ENCODE measurements at regions not wholly inside any gene's neighbourhood (a gene's known extent, or its start where the extent isn't known, plus 50 kb on each side); places are given as distances from the start of the nearest gene placed in this dataset.
"Not testable (repeated sequence)": the region's sequence is repeated elsewhere in the genome, so short reads cannot be mapped to it uniquely, and the experiment has no call there.

DNA sequence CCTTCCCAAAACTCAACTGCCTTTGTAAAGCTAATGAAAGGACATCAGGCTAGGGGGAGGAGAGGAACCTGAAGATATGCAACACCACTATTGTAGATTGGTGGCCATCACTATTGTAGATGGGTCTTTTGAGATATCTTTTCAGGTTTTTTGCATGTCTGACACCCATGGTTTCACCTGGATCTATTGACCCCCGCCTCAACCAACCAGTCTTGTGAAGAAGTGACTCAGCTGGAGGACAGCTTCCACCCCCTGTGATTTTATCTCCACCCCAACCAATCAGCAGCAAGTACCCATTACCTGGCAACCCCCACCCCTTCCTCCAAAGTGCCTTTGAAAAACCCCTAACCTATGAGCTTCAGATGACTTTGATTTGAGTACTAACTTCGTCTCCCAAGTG lies 382.6 kb upstream of the GOT2 start:
- no peak for DNase-seq

DNA sequence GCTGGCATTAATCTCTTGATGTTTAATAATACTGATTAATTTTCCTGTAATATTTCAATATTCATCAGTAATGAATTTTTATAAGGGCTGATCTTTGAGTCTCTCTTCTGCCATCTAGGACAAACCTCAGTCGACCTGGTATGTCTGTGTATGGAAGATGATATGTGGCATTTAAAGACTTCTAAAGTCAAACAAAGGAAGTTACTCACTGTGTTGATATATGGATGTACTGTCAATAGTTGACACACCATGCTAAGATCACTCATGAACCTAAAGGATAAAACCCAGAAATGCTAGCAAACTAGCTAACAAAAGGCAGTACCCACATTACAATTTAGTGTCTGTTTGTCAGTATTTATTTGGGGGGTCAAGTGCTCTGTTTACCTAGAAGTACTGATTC lies 380.7 kb upstream of the GOT2 start:
- DNase-seq: no peak

DNA sequence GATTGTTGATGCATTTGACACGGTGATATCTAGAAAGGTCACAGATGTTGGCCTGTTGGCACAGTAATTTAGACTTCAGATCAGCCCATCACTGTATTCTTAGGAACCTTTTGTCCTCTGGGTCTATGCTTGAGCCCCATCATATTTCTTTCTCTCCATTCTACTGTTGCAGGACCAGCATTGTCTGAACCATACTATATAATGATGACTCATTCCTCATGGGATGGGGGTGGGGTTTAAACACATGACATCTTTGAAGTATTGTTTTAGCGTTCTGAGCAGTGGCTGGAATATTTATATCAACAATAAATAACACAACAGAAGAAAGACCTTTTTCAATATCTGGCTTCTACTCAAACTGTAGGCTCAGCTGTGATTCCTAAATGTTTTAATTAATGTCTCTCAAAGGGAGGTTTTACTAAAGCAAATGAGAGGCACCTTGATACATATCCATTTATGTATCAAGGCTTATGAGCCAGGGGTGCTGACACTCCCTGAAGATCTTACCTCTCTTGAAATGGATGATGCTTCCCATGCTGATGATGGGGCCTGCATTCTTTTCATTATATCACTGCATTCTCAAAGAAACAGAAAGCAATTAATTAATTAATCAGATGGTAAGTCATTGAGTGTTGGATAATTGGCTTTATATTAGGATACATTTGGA lies 379.0 kb upstream of the GOT2 start:
- DNase-seq: no peak

DNA sequence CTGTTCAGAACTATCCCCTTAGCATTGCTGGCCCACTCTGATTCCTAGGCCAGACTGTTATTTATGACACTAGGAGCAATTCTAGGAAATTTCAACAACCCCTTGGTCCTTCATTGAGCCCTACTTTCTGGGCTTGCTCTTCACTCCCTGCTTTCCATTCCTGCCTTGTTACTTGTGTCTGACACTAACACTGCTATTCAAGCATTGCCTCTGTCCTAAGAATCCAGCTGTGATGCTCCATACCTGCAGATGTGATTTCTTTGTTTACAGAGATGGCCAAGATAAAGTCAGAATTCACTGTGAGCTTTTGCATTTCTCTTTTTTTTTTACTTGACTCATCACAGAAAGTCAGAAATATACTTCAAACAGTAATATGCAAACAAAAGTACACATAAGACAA lies 377.2 kb upstream of the GOT2 start:
- no peak for DNase-seq

DNA sequence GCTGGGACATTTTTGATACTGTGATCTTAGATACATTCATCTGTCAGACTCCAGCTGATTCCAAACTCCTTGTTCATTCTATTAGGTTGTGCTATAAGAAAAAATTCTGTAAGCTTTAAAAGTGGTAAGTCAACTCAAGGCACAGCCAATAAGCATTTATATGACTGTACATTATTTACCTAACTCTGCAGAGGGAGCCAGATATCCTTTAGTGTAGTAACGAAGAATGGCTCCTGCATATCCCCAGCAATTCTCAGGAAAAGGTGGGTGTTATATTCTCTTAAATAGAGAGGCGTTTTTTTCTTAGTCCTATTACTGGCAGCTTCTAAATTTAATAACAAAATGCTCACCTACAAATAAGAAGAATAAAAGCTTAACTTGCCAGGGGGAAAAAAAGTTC lies 374.3 kb upstream of the GOT2 start:
- no peak for DNase-seq

DNA sequence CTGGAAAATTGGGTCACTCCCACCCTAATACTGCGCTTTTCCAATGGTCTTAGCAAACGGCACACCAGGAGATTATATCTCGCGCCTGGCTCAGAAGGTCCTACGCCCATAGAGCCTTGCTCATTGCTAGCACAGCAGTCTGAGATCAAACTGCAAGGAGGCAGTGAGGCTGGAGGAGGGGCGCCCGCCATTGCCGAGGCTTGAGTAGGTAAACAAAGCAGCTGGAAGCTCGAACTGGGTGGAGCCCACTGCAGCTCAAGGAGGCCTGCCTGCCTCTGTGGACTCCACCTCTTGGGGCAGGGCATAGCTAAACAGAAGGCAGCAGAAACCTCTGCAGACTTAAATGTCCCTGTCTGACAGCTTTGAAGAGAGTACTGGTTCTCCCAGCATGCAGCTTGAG lies 362.6 kb upstream of the GOT2 start:
- not testable (repeated sequence) for DNase-seq

DNA sequence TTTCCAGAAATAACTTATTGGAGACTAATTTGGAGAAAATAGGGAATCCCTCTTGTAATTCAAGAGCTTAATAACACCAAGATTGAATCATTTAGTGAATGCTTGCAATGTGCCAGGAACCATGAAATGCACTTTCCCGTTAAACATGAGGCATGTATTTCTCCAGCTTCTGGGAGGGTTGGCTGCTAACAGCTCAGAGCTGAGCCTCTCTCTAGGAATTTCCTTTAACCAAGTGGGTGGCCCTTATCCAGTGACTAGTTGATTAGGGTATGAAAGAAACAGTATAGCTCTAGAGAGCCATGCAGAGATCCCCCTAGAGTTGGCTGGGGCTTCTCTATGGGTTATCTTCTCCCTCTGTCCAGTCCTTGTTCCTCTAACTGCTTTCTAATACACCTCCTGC lies 356.4 kb upstream of the GOT2 start:
- DNase-seq: no peak

DNA sequence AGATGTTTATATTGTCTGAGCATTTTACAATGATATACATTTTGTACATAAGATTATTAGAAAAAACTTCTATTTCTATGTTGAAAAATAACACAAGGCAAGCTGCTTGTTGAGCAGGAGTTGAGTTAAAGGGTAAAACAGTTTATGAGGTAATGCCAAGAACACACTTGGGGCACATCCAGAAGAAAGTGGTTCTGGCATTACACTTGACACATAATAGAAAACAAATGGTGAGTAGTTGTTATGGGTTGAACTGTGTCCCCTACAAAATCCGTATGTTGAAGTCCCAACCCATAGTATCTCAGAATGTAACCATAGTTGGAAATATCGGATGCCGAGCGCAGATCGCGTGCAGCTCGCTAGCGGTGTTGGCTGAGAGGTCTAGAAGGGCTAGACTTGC lies 354.3 kb upstream of the GOT2 start:
- no peak for DNase-seq

DNA sequence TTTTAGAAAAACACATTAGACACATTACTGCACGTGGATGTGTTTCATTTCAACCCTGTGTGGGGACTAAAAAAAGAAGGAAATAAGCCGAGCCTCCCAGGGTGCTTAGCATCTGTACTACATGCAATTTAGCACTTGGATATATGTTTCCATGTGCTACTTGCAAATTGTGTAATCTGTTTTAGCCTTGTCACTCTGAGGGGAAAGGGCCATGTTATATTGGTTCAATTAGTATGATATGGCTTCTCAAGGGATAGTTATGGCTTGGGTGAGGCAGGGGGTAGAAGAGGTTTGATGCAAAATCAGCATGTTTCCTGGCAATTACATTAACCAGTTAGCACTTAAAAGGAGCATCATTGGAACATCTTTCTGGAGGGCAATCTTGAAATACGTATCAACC lies 353.5 kb upstream of the GOT2 start:
- no peak for DNase-seq

DNA sequence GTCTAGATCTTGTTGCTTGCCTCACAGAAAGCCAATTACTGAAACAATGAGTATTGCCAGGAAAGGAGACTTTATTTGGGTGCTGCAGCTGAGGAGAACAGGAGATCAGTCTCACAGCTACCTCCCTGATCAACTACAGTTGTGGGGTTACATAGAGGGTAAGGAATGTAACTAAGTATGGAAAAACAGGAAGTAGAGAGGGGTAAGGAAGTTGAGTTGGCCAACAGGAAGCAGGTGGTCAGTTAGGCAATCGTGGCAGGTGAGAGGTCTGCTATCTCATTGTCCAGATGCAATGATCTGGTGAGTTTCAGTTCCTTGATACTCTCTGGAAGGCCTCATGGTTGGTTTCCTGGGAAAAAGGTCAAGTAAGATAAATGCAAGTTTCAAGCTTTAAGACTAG lies 333.1 kb upstream of the GOT2 start:
- no peak for DNase-seq

DNA sequence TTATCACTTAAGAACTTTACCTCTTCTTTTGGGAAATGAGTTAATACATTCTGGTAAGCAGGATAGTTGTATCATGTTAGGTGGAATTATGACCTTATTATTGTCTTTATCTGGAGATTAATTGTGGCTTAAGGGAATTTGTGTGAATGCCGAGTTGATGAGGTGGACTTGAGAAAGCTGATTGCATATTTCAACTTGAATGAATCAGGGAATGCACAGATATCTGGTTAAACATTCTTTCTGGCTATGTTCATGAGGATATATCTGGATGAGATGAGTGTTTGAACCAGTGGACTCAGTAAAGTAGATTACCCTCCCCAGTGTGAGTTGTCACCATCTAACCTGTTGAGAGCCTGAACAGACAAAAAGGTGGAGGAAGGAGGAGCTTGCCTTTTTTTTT lies 326.1 kb upstream of the GOT2 start:
- no peak for DNase-seq

DNA sequence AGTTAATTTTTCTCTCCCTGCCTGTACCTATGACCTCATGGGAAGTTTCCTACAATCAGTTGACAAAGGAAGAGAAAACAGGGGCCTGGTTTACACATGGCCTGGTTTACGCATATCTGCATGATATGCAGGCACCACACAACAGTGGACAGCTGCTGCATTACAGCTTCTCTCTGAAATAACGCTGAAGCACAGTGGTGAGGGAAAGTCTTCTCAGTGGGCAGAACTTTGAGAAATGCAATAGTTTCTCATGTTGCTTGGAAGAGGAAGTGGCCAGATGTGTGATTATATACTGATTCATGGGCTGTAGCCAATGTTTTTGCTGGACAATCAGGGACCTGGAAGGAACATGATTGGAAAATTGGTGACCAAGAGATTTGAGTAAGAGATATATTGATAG lies 324.1 kb upstream of the GOT2 start:
- no peak for DNase-seq

DNA sequence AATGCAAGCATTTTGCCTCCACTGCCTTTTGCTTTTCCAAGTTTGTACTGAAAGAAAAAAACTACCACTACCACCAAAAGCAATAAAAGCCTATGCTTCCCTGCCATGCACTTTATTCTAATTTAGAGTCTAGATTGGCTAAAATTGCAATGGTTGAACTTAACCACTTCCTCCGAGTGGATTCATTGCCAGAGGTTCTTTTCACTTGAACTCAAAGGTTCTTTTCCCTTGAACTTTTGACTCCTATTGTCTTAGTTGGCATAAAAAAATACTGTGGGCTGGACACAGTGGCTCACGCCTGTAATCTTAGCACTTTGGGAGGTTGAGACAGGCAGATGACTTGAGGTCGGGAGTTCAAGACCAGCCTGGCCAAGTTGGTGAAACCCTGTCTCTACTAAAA lies 319.8 kb upstream of the GOT2 start:
- no peak for DNase-seq

DNA sequence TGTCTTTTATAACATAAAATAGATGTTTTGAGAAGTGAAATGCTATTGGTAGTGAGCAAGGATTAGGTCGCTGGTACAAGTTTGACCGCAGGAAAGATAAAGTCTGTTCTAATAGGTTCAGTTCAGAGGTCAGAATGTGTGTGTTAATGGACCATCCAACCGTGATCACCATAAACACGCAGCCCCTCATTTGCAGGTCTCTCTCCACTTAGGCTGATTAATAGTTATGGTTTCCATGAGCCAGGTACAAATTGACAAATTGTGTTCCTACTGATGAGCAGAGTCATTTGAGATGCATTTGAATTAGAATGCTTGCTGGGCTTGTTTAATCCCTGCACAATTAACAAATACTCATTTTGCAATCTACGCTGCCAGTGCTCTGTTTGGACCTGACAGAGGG lies 318.1 kb upstream of the GOT2 start:
- DNase-seq: no peak

DNA sequence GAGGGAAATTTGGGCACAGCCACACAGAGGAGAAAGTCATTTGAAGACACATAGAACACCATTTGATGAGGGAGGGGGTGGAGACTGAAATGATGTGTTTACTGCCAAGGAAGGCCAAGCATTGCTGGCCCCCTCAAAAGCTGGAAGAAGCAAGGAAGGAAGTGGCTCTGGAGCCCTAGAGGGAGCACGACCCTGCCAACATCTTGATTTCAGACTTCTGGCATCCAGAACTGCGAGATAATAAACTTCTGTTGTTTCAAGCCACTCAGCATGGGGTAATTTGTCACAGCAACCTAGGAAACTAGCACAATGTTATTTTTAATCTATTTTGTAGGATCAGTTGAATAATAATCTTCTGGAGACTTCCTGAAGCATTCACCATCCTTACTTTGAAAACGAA lies 314.8 kb upstream of the GOT2 start:
- no peak for DNase-seq

DNA sequence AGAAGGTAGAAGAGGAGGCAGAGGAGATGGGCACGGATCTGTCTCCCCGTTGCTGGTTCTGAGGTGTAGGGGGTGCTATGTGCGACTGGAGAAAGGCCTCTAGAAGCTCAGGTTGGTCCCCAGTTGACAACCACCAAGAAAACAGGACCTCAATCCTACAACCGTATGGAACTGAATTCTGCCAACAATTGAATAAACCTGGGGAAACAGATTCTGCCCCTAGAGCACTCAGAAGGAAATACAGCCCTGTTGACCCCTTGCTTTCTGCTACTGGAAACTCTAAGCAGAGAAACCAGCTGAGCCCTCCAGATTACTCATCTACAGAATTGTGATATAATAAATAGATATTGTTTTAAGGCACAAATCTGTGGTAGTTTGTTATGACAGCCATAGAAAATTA lies 313.0 kb upstream of the GOT2 start:
- DNase-seq: no peak

DNA sequence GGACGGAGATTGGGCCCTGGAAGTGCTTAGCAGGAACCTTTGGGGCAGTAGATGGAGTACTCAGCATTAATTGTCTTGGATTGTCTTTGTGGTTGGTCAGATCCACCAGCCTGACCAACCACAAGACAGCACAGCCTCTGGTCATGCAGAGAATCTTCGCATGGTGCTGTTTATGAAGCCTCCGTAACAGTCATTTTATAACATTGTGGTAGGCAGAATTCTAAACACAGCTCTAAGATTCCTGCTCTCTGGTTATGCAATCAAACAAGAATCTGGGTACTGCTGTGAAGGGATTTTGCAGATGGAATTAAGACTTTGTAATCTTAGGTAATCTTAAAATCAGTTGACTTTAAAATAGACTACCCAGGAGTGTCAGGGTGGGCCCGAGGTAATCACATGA lies 312.2 kb upstream of the GOT2 start:
- no peak for DNase-seq

DNA sequence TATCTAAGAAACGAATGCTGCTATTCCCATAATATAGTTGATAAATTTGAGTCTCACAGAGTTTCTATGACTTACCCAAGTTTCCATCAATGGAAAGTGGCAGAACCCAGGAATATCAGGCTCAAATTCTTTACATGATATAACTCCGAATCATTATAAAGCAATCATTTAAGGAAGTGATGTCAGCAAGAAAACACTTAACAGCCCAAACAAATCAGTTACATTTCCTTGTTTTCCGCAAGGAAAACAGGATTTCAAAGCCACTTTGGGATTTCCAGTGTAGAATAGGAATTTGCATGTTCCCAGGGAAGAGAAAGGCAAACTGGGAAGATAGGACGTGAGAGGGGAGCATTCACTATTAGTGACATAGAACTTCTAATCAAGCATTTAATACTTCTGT lies 311.4 kb upstream of the GOT2 start:
- no peak for DNase-seq

DNA sequence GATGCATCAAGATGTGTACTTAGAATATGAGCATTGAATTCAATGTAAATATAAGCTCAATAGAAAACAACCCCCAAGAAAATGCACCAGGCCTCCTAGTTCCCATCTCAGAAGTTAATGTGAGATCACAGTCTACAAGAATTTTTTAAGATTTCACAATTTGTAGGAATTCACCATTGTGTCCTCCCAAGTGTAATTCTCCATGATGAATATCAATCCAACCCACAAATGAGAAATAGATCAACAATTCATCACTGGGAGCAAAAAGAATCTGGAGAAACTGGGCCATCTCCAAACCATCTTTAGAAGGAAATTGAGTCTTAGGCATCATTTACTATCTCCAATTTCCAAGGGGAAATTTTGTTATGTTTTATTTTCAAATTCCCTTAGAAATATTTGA lies 310.5 kb upstream of the GOT2 start:
- DNase-seq: no peak

DNA sequence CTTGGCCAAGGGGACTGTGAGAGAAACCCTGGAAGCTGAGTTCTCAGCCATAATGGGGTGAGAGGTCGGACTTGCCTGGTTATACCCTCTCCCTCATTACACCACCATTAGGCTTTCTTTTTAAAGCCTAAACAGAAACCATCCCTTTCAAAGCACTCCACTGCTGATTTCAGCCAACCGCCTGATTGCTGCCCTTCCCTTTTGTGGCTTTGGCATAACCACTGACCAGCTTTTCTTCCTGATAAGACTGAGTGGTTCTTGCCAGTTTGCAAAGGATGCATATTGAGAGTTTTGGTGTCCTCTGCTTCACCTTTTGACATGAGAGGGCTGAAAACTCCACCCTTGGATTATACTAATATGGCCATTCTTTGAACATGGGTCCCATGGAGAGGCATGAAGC lies 308.2 kb upstream of the GOT2 start:
- no peak for DNase-seq

DNA sequence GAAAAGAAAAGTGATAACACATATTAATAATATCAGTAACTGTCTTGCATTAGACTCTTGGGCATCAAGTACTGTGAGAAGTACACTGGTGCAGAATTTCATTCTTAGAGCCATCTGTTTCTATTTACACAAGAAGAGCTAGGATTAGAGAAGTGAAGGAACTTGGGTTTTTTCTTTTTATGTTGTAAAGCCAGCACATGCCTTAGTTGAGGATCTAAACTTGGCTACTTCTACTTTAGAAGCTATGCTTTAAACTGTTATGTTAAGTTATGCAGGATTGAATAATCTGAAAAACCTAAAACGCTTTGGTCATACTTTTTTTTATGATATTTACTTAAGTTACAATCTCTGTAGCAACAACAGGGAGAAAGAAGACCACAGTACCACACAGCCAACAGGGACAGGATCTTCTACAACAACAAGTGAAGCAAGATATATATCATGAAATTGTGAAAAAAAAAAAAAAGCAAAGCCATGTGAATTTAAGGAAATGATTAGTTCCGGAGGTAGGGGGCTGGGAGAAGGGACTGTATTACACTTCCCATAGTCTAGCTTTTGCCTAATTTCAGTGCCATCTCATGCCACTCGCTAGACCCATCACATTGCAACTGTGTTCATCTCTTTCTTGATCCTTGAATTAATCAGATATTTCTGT lies 305.1 kb upstream of the GOT2 start:
- no peak for DNase-seq

DNA sequence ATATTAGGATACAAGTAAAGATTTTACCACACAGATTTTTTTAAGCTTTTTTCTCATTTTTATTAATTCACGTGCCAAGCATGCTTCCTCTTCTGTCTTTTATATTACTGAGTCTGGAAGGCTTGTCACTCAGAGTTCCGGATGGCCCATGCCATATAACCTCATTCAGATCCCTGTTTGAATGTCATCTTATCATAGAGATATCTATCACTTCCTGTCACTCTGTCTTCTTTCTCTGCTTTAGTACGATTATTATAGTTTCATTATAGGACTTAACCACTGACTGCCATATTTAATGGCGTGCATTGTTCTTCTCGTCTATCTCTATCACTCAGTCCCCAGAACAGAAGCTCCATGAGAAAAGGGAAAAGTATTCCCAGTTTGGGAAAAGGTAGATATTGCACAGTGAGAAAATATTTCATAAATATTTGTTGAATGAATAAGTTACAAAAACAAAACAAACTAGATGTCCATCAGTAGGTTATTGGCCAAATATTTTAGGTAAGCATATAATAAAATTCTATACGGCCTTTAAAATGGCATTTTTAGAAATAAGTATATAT lies 296.9 kb upstream of the GOT2 start:
- no peak for DNase-seq

DNA sequence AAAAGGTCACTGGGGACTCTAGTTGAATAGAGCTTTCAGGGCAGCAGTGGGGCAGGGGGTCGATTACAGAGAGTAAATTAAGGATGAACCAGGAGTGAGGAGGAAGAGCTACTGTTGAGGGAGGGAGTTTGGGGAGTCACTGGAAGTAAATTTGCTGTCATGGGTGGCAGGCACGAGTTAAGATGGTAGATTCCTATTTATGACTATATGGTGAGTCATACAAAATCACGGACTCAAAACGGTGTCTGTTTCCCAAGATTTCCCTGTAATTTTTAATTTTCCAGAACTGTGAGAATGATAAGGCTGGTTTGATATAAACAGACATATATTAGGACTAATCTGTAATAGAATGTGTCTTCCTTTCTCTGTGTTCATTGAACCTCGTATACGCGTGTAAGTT lies 287.6 kb upstream of the GOT2 start:
- DNase-seq: no peak

DNA sequence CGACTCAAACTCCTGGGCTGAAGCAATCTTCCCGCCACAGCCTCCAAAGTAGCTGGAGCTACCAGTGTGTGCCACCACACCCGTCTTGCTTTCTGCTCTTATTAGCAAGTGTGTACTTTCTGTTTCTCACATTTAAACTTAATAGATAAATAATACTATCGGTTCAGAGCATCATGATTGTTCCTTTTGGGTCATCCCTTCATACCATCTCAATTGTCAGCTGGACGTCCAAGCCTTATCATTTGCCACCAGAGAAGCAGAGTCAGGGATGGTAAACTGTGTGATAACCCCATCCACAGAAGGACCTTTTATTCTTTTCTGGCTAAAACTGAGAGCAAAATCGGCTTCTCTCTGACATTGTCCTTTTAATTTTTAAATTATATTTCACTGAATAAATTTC lies 279.8 kb upstream of the GOT2 start:
- no peak for DNase-seq

DNA sequence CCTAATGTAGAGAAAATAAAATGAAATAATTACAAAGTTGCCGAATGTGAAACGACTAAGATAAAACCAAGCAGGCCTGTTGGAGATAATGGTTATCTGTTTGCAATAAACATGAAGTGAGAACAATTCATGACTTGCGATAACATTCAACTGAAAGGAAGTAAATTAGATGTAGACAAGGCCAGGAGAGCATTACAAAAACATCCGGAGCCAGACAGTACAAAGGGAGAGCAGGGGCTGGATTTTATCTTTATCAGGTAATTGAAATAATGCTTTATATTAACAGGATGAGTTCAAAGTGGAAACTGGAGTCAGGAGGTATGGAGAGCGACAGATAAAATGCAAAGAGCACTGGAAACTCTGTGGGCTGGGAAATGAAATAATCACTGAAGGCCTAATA lies 265.6 kb upstream of the GOT2 start:
- no peak for DNase-seq
